ENCODE measurements at regions not wholly inside any gene's neighbourhood (a gene's known extent, or its start where the extent isn't known, plus 50 kb on each side); places are given as distances from the start of the nearest gene placed in this dataset.

- no peak overlapping the region for H3K4me3 ChIP-seq (ENCODE audit: control insufficient read depth in 1 of 7, extremely low read depth in 1 of 7, insufficient read depth in 4 of 7, low read depth in 2 of 7, low read length in 6 of 7)
- CTCF ChIA-PET = no interaction called here
- no peaks in the 10 kb centered on the region for H3K36me3 ChIP-seq (ENCODE audit: control insufficient read depth in 4 of 4, insufficient read depth in 4 of 4, low read length in 3 of 4)
- H3K27ac ChIP-seq (ENCODE audit: insufficient read depth in 1 of 2, low read depth in 1 of 2, low read length in 2 of 2, poor library complexity in 1 of 2, severe bottlenecking in 2 of 2) = no peak overlapping the region
- H3K9me3 ChIP-seq (ENCODE audit: control extremely low read depth in 1 of 5, control insufficient read depth in 4 of 5, insufficient read depth in 2 of 5, low read depth in 1 of 5, low read length in 4 of 5) = no peaks in the 10 kb centered on the region
- POLR2A ChIA-PET = interaction anchor here (1.1 kb wide), 1 partner anchor 8 kb away, joined by 3 read pairs; no protein-coding TSS in a partner anchor
- WGBS (ENCODE audit: insufficient coverage) = no CpG with 5 or more reads among the region's 3 CpGs
- no peak for DNase-seq
- H3K27me3 ChIP-seq (replicated peaks in 2 of 5; ENCODE audit: control insufficient read depth in 4 of 5, insufficient read depth in 5 of 5, low read length in 4 of 5) = no peaks in the 10 kb centered on the region
- H3K4me1 ChIP-seq (ENCODE audit: control extremely low read depth in 1 of 4, control insufficient read depth in 4 of 4, insufficient read depth in 4 of 4, low read length in 3 of 4) = no peaks in the 10 kb centered on the region
Measured at GRCh38 chr21:24222676-24223075, 1384.6 kb downstream of the MRPL39 start.

GRCh38 chr21:24220446-24220845, 1386.8 kb downstream of the MRPL39 start:
- no CpG with 5 or more reads among the region's 2 CpGs for WGBS (ENCODE audit: insufficient coverage)
- POLR2A ChIA-PET = no interaction called here
- H3K36me3 ChIP-seq (ENCODE audit: control insufficient read depth in 4 of 4, insufficient read depth in 4 of 4, low read length in 3 of 4) = no peaks in the 10 kb centered on the region
- CTCF ChIA-PET = no interaction called here
- H3K27me3 ChIP-seq (replicated peaks in 2 of 5; ENCODE audit: control insufficient read depth in 4 of 5, insufficient read depth in 5 of 5, low read length in 4 of 5) = no peaks in the 10 kb centered on the region
- no peaks in the 10 kb centered on the region for H3K4me1 ChIP-seq (ENCODE audit: control extremely low read depth in 1 of 4, control insufficient read depth in 4 of 4, insufficient read depth in 4 of 4, low read length in 3 of 4)
- H3K4me3 ChIP-seq (ENCODE audit: control insufficient read depth in 1 of 7, extremely low read depth in 1 of 7, insufficient read depth in 4 of 7, low read depth in 2 of 7, low read length in 6 of 7) = no peak overlapping the region
- no peak overlapping the region for H3K27ac ChIP-seq (ENCODE audit: insufficient read depth in 1 of 2, low read depth in 1 of 2, low read length in 2 of 2, poor library complexity in 1 of 2, severe bottlenecking in 2 of 2)
- no peak for DNase-seq
- H3K9me3 ChIP-seq (ENCODE audit: control extremely low read depth in 1 of 5, control insufficient read depth in 4 of 5, insufficient read depth in 2 of 5, low read depth in 1 of 5, low read length in 4 of 5) = no peaks in the 10 kb centered on the region

GRCh38 chr21:24217151-24217550, 1390.1 kb downstream of the MRPL39 start:
- Histone ChIP-seq H3K36me3 (ENCODE audit: control insufficient read depth in 4 of 4, insufficient read depth in 4 of 4, low read length in 3 of 4) (no peaks in the 10 kb centered on the region), H3K9me3 (ENCODE audit: control extremely low read depth in 1 of 5, control insufficient read depth in 4 of 5, insufficient read depth in 2 of 5, low read depth in 1 of 5, low read length in 4 of 5) (no peaks in the 10 kb centered on the region), H3K27me3 (replicated peaks in 2 of 5; ENCODE audit: control insufficient read depth in 4 of 5, insufficient read depth in 5 of 5, low read length in 4 of 5) (no peaks in the 10 kb centered on the region), H3K4me1 (ENCODE audit: control extremely low read depth in 1 of 4, control insufficient read depth in 4 of 4, insufficient read depth in 4 of 4, low read length in 3 of 4) (no peaks in the 10 kb centered on the region), H3K27ac (ENCODE audit: insufficient read depth in 1 of 2, low read depth in 1 of 2, low read length in 2 of 2, poor library complexity in 1 of 2, severe bottlenecking in 2 of 2) (no peak overlapping the region), H3K4me3 (ENCODE audit: control insufficient read depth in 1 of 7, extremely low read depth in 1 of 7, insufficient read depth in 4 of 7, low read depth in 2 of 7, low read length in 6 of 7) (no peak overlapping the region)
- ChIA-PET POLR2A (no interaction called here), CTCF (no interaction called here)
- DNase-seq = no peak
- no CpG with 5 or more reads among the region's 4 CpGs for WGBS (ENCODE audit: insufficient coverage)

GRCh38 chr21:24210130-24210529, 1397.2 kb downstream of the MRPL39 start:
- WGBS (ENCODE audit: insufficient coverage) = 100% methylated on average over 1 of the region's 5 CpGs
- POLR2A ChIA-PET = no interaction called here

GRCh38 chr21:24208562-24209260, 1398.6 kb downstream of the MRPL39 start:
- H3K9me3 ChIP-seq (ENCODE audit: control extremely low read depth in 1 of 5, control insufficient read depth in 4 of 5, insufficient read depth in 2 of 5, low read depth in 1 of 5, low read length in 4 of 5) = peaks cover 0 to 8% (median 0%) of the 10 kb centered on the region in 5 experiments
- POLR2A ChIA-PET = no interaction called here
- no peaks in the 10 kb centered on the region for H3K36me3 ChIP-seq (ENCODE audit: control insufficient read depth in 4 of 4, insufficient read depth in 4 of 4, low read length in 3 of 4)
- WGBS (ENCODE audit: insufficient coverage) = 99% methylated on average over 47 of the region's 54 CpGs
- no peaks in the 10 kb centered on the region for H3K27me3 ChIP-seq (replicated peaks in 2 of 5; ENCODE audit: control insufficient read depth in 4 of 5, insufficient read depth in 5 of 5, low read length in 4 of 5)
- no peak overlapping the region for H3K4me3 ChIP-seq (ENCODE audit: control insufficient read depth in 1 of 7, extremely low read depth in 1 of 7, insufficient read depth in 4 of 7, low read depth in 2 of 7, low read length in 6 of 7)
- no peak overlapping the region for H3K27ac ChIP-seq (ENCODE audit: insufficient read depth in 1 of 2, low read depth in 1 of 2, low read length in 2 of 2, poor library complexity in 1 of 2, severe bottlenecking in 2 of 2)
- CTCF ChIA-PET = no interaction called here
- no peaks in the 10 kb centered on the region for H3K4me1 ChIP-seq (ENCODE audit: control extremely low read depth in 1 of 4, control insufficient read depth in 4 of 4, insufficient read depth in 4 of 4, low read length in 3 of 4)
- DNase-seq = no peak

More at GRCh38 chr21:24210130-24210529, 1397.2 kb downstream of the MRPL39 start:
- Histone ChIP-seq H3K9me3 (ENCODE audit: control extremely low read depth in 1 of 5, control insufficient read depth in 4 of 5, insufficient read depth in 2 of 5, low read depth in 1 of 5, low read length in 4 of 5) (peaks cover 0 to 8% (median 0%) of the 10 kb centered on the region in 5 experiments), H3K36me3 (ENCODE audit: control insufficient read depth in 4 of 4, insufficient read depth in 4 of 4, low read length in 3 of 4) (no peaks in the 10 kb centered on the region), H3K27ac (ENCODE audit: insufficient read depth in 1 of 2, low read depth in 1 of 2, low read length in 2 of 2, poor library complexity in 1 of 2, severe bottlenecking in 2 of 2) (no peak overlapping the region), H3K4me3 (ENCODE audit: control insufficient read depth in 1 of 7, extremely low read depth in 1 of 7, insufficient read depth in 4 of 7, low read depth in 2 of 7, low read length in 6 of 7) (no peak overlapping the region), H3K27me3 (replicated peaks in 2 of 5; ENCODE audit: control insufficient read depth in 4 of 5, insufficient read depth in 5 of 5, low read length in 4 of 5) (no peaks in the 10 kb centered on the region), H3K4me1 (ENCODE audit: control extremely low read depth in 1 of 4, control insufficient read depth in 4 of 4, insufficient read depth in 4 of 4, low read length in 3 of 4) (no peaks in the 10 kb centered on the region)
- CTCF ChIA-PET = no interaction called here
- DNase-seq = no peak

- Histone ChIP-seq H3K4me1 (ENCODE audit: control extremely low read depth in 1 of 4, control insufficient read depth in 4 of 4, insufficient read depth in 4 of 4, low read length in 3 of 4) (no peaks in the 10 kb centered on the region), H3K9me3 (ENCODE audit: control extremely low read depth in 1 of 5, control insufficient read depth in 4 of 5, insufficient read depth in 2 of 5, low read depth in 1 of 5, low read length in 4 of 5) (peaks cover 0 to 8% (median 0%) of the 10 kb centered on the region in 5 experiments), H3K27ac (ENCODE audit: insufficient read depth in 1 of 2, low read depth in 1 of 2, low read length in 2 of 2, poor library complexity in 1 of 2, severe bottlenecking in 2 of 2) (no peak overlapping the region), H3K4me3 (ENCODE audit: control insufficient read depth in 1 of 7, extremely low read depth in 1 of 7, insufficient read depth in 4 of 7, low read depth in 2 of 7, low read length in 6 of 7) (no peak overlapping the region), H3K36me3 (ENCODE audit: control insufficient read depth in 4 of 4, insufficient read depth in 4 of 4, low read length in 3 of 4) (no peaks in the 10 kb centered on the region), H3K27me3 (replicated peaks in 2 of 5; ENCODE audit: control insufficient read depth in 4 of 5, insufficient read depth in 5 of 5, low read length in 4 of 5) (no peaks in the 10 kb centered on the region)
- no peak for DNase-seq
- ChIA-PET CTCF (interaction anchor here (1.4 kb wide), 1 partner anchor 16 kb away, joined by 3 read pairs; no protein-coding TSS in a partner anchor), POLR2A (no interaction called here)
- 100% methylated on average over 1 of the region's 2 CpGs for WGBS (ENCODE audit: insufficient coverage)
Measured at GRCh38 chr21:24205319-24205718, 1402.0 kb downstream of the MRPL39 start.

GRCh38 chr21:24204641-24205040, 1402.6 kb downstream of the MRPL39 start:
- no peak for DNase-seq
- ChIA-PET CTCF (no interaction called here), POLR2A (no interaction called here)
- Histone ChIP-seq H3K36me3 (ENCODE audit: control insufficient read depth in 4 of 4, insufficient read depth in 4 of 4, low read length in 3 of 4) (no peaks in the 10 kb centered on the region), H3K27me3 (replicated peaks in 2 of 5; ENCODE audit: control insufficient read depth in 4 of 5, insufficient read depth in 5 of 5, low read length in 4 of 5) (no peaks in the 10 kb centered on the region), H3K4me3 (ENCODE audit: control insufficient read depth in 1 of 7, extremely low read depth in 1 of 7, insufficient read depth in 4 of 7, low read depth in 2 of 7, low read length in 6 of 7) (no peak overlapping the region), H3K9me3 (ENCODE audit: control extremely low read depth in 1 of 5, control insufficient read depth in 4 of 5, insufficient read depth in 2 of 5, low read depth in 1 of 5, low read length in 4 of 5) (peaks cover 0 to 8% (median 0%) of the 10 kb centered on the region in 5 experiments), H3K27ac (ENCODE audit: insufficient read depth in 1 of 2, low read depth in 1 of 2, low read length in 2 of 2, poor library complexity in 1 of 2, severe bottlenecking in 2 of 2) (no peak overlapping the region), H3K4me1 (ENCODE audit: control extremely low read depth in 1 of 4, control insufficient read depth in 4 of 4, insufficient read depth in 4 of 4, low read length in 3 of 4) (no peaks in the 10 kb centered on the region)
- 100% methylated on average over 1 of the region's 6 CpGs for WGBS (ENCODE audit: insufficient coverage)
